Ascending aorta (tissue), 2 donors: ENCODE measurements at regions not wholly inside any gene's neighbourhood (a gene's known extent, or its start where the extent isn't known, plus 50 kb on each side); places are given as distances from the start of the nearest gene placed in this dataset.
"Not testable (repeated sequence)": the region's sequence is repeated elsewhere in the genome, so short reads cannot be mapped to it uniquely, and the experiment has no call there.

ENCODE experiments used
- DNase-seq, 2 donors: peaks; one replicate each; pipeline ENCODE4 v3.0.0-alpha.2; 2019; ENCODE audit warnings: low spot score in 2 of 2
- H3K27ac ChIP-seq, 2 donors: fragments of 200-600 bp; sonication (generic); one replicate each; pipeline ENCODE4 v1.5.1; 2016 to 2017; ENCODE audit warnings: mild to moderate bottlenecking in 1 of 2
- H3K27me3 ChIP-seq: fragments of 200-600 bp; sonication (generic); one replicate; pipeline ENCODE4 v1.5.1; 2017
- H3K36me3 ChIP-seq, 2 donors: fragments of 200-600 bp; sonication (generic); one replicate each; pipeline ENCODE4 v1.5.1; 2016
- H3K4me1 ChIP-seq, 2 donors: fragments of 200-600 bp; sonication (generic); one replicate each; pipeline ENCODE4 v1.5.1; 2016 to 2017; ENCODE audit warnings: mild to moderate bottlenecking in 1 of 2
- H3K4me3 ChIP-seq, 2 donors: fragments of 200-600 bp; sonication (generic); one replicate each; pipeline ENCODE4 v1.5.1; 2016 to 2017; ENCODE audit warnings: mild to moderate bottlenecking in 1 of 2
- H3K9me3 ChIP-seq, 2 donors: fragments of 200-600 bp; sonication (generic); one replicate each; pipeline ENCODE4 v1.5.1; 2016
- intact Hi-C: fragments of 100-400 bp; cut with DNase I; formaldehyde crosslinking; loops from one replicate; pipeline ENCODE4 v1.15.1; 2023
- TF ChIP-seq, protein P1 (sequence below), 3 experiments: fragments of 200-600 bp in 2 of 3; fragments of 450-650 bp in 1 of 3; sonication (generic) in 2 of 3; IDR thresholded peaks; one replicate each; pipeline ENCODE4 v1.5.1; 2016 to 2019; ENCODE audit warnings: antibody characterized with exemption in 3 of 3, mild to moderate bottlenecking in 1 of 3, moderate library complexity in 1 of 3

DNA sequence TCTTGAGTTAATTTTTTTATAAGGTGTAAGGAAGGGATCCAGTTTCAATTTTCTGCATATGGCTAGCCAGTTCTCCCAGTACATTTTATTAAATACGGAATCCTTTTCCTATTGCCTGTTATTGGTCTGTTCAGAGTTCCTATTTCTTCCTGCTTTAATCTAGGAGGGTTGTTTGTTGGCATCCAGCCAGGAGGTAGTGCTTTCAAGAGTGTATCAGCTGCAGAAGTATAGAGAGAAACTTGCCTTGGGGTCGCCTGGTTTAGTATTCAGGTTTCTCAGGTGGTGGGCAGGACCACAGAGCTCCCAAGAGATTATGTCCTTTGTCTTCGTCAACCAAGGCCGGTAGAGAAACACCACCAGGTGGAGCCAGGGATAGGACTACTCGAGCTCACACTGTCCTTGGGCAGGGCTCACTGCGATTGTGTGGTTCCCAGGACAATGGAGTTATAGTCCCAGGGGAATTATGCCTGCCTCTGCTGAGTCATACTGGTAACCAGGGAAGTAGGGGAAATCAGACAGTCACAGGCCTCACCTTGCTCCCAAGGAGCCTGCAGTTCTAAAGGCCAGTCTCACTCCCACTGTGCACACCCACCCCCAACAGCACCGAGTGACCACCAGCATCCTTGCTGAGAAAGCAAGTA is 168.1 kb downstream of the VSIG4 start:
- no peak for DNase-seq
- intact Hi-C loops = no loop called here
- H3K4me3 ChIP-seq = no peak overlapping the region
- H3K27me3 ChIP-seq = no peaks in the 10 kb centered on the region
- TF ChIP-seq, protein P1, sequence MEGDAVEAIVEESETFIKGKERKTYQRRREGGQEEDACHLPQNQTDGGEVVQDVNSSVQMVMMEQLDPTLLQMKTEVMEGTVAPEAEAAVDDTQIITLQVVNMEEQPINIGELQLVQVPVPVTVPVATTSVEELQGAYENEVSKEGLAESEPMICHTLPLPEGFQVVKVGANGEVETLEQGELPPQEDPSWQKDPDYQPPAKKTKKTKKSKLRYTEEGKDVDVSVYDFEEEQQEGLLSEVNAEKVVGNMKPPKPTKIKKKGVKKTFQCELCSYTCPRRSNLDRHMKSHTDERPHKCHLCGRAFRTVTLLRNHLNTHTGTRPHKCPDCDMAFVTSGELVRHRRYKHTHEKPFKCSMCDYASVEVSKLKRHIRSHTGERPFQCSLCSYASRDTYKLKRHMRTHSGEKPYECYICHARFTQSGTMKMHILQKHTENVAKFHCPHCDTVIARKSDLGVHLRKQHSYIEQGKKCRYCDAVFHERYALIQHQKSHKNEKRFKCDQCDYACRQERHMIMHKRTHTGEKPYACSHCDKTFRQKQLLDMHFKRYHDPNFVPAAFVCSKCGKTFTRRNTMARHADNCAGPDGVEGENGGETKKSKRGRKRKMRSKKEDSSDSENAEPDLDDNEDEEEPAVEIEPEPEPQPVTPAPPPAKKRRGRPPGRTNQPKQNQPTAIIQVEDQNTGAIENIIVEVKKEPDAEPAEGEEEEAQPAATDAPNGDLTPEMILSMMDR (IDR thresholded peaks at IDR 0.05) = no peak
- no peaks in the 10 kb centered on the region for H3K36me3 ChIP-seq
- H3K9me3 ChIP-seq = no peaks in the 10 kb centered on the region
- H3K4me1 ChIP-seq = no peaks in the 10 kb centered on the region
- H3K27ac ChIP-seq = no peak overlapping the region

GRCh38 chrX:65870544-65870943 is 169.3 kb downstream of the VSIG4 start:
- DNase-seq, H3K4me1 ChIP-seq, H3K4me3 ChIP-seq, H3K27me3 ChIP-seq, H3K9me3 ChIP-seq, H3K27ac ChIP-seq, H3K36me3 ChIP-seq, intact Hi-C loops: not testable (repeated sequence)

GRCh38 chrX:65866773-65867172 is 173.1 kb downstream of the VSIG4 start:
- intact Hi-C loops = no loop called here
- no peak overlapping the region for H3K4me3 ChIP-seq

DNA sequence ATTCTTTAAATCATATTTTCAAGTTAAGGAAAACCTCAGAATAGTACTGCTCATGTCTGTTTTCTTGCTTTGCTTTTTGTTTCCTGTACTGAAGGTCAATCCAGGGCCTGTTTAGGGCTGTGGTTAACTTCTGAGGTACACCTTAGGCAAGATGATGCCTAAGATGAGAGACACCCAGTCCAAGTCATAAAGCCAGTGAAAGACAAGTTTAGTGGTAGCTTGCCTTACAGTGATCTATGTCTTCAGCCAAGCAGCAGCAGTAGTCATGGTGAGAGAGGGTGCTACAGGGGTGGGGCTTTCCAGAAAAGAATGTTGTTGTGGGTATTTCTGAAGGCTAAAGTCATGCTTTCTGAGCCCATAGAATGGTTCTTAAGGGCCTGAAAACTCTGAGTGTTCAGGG is 173.7 kb downstream of the VSIG4 start:
- Histone ChIP-seq H3K9me3 (no peaks in the 10 kb centered on the region), H3K36me3 (no peaks in the 10 kb centered on the region), H3K4me3 (no peak overlapping the region), H3K27me3 (no peaks in the 10 kb centered on the region), H3K4me1 (no peaks in the 10 kb centered on the region), H3K27ac (no peak overlapping the region)
- intact Hi-C loops = no loop called here
- TF ChIP-seq, protein P1 (IDR thresholded peaks at IDR 0.05) = no peak
- no peak for DNase-seq

More at GRCh38 chrX:65866773-65867172, 173.1 kb downstream of the VSIG4 start:
- Histone ChIP-seq H3K36me3 (no peaks in the 10 kb centered on the region), H3K4me1 (no peaks in the 10 kb centered on the region), H3K9me3 (no peaks in the 10 kb centered on the region), H3K27ac (no peak overlapping the region), H3K27me3 (no peaks in the 10 kb centered on the region)
- TF ChIP-seq, protein P1 (IDR thresholded peaks at IDR 0.05) = no peak
- no peak for DNase-seq

DNA sequence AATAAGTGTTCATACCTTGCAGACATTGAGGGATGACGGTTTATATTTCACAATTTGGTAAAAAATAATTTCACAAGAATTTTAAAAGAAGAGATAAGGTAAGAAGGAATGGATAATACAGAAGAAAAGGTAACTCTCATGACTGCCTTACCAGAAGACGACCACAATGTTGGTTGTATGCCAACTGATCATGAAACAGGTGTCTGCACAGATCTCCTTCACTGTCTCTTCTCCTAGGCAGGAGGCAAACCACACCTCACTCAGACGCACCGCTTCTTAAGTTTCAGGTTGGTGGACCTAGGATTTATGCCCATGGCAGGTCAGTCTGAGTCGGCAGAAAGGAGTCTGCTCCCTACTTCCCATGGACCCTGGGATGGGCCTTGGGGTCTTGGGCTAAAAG is 177.2 kb downstream of the VSIG4 start:
- no peaks in the 10 kb centered on the region for H3K27me3 ChIP-seq
- H3K4me3 ChIP-seq = no peak overlapping the region
- no peaks in the 10 kb centered on the region for H3K36me3 ChIP-seq
- no peaks in the 10 kb centered on the region for H3K4me1 ChIP-seq
- DNase-seq = no peak
- TF ChIP-seq, protein P1 (IDR thresholded peaks at IDR 0.05) = no peak
- H3K9me3 ChIP-seq = no peaks in the 10 kb centered on the region
- H3K27ac ChIP-seq = no peak overlapping the region
- intact Hi-C loops = no loop called here

GRCh38 chrX:65859299-65859698 is 180.6 kb downstream of the VSIG4 start:
- H3K9me3 ChIP-seq = no peaks in the 10 kb centered on the region
- no peaks in the 10 kb centered on the region for H3K4me1 ChIP-seq
- DNase-seq = no peak
- intact Hi-C loops = no loop called here
- H3K36me3 ChIP-seq = no peaks in the 10 kb centered on the region
- H3K4me3 ChIP-seq = no peak overlapping the region
- H3K27ac ChIP-seq = no peak overlapping the region
- TF ChIP-seq, protein P1 (IDR thresholded peaks at IDR 0.05) = no peak
- H3K27me3 ChIP-seq = no peaks in the 10 kb centered on the region

DNA sequence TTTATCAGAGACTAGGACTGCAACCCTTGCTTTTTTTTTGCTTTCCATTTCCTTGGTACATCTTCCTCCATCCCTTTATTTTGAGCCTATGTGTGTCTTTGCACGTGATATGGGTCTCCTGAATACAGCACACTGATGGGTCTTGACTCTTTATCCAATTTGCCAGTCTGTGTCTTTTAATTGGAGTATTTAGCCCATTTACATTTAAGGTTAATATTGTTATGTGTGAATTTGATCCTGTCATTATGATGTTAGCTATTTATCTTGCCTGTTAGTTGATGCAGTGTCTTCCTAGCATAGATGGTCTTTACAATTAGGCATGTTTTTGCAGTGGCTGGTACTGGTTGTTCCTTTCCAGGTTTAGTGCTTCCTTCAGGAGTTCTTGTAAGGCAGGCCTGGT is 185.4 kb downstream of the VSIG4 start:
- H3K27me3 ChIP-seq, H3K4me1 ChIP-seq, DNase-seq, H3K36me3 ChIP-seq, intact Hi-C loops, H3K27ac ChIP-seq, H3K9me3 ChIP-seq, H3K4me3 ChIP-seq: not testable (repeated sequence)

DNA sequence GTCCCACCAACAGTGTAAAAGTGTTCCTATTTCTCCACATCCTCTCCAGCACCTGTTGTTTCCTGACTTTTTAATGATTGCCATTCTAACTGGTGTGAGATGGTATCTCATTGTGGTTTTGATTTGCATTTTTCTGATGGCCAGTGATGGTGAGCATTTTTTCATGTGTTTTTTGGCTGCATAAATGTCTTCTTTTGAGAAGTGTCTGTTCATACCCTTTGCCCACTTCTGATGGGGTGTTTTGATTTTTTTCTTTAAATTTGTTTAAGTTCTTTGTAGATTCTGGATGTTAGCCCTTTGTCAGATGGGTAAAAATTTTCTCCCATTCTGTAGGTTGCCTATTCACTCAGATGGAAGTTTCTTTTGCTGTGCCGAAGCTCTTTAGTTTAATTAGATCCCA is 183.9 kb downstream of the MSN start:
- H3K4me1 ChIP-seq, H3K4me3 ChIP-seq, H3K9me3 ChIP-seq, intact Hi-C loops, H3K36me3 ChIP-seq, DNase-seq, H3K27me3 ChIP-seq, H3K27ac ChIP-seq: not testable (repeated sequence)

- H3K4me1 ChIP-seq, H3K9me3 ChIP-seq, H3K27ac ChIP-seq, H3K36me3 ChIP-seq, H3K27me3 ChIP-seq, intact Hi-C loops, H3K4me3 ChIP-seq, DNase-seq: not testable (repeated sequence)
Observed at GRCh38 chrX:65850821-65851220, 183.4 kb downstream of the MSN start.
